ENCODE measurements at regions not wholly inside any gene's neighbourhood (a gene's known extent, or its start where the extent isn't known, plus 50 kb on each side); places are given as distances from the start of the nearest gene placed in this dataset.

DNA sequence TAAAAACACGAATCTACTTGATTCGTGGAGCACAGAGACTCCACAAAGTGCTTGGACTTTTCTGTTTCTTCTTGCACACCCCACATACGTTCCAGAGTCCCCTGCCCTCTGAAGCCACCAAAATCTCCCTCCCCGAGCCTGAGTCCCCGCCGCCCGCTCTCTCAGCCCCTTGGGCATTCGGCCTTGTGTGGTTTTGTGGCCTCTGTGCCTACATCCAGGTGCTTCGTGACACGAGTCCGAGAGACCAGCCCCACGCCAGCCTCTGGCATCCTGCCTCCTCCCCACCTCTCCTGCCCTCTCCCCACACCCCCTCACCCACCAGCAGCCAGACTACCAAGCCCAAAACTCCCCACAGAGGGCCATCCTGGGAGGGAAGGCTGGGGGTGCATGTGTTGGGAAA lies 87.8 kb upstream of the PPP1R26 start:
- Histone ChIP-seq H3K36me3 (ENCODE audit: insufficient read depth, low read length) (no peaks in the 10 kb centered on the region), H3K9me2 (ENCODE audit: insufficient read depth, low read length) (no peaks in the 10 kb centered on the region), H3K4me3 (ENCODE audit: low read length) (no peak overlapping the region), H3K27me3 (ENCODE audit: insufficient read depth, low read depth, low read length) (no peaks in the 10 kb centered on the region), H3K27ac (ENCODE audit: low read length) (no peak overlapping the region), H3K9me3 (ENCODE audit: low read length) (peaks cover 11% of the 10 kb centered on the region), H3K4me2 (ENCODE audit: low read length) (no peak overlapping the region), H3K79me2 (replicated peaks; ENCODE audit: insufficient read depth, low read length) (no peaks in the 10 kb centered on the region), H2AFZ (ENCODE audit: low read depth, low read length) (no peak overlapping the region), H4K20me1 (ENCODE audit: insufficient read depth) (no peaks in the 10 kb centered on the region), H3K9ac (ENCODE audit: low read length) (no peak overlapping the region), H3F3A (ENCODE audit: insufficient read depth, low read length, poor library complexity, severe bottlenecking) (no peaks in the 10 kb centered on the region)
- TF ChIP-seq EZH2 (IDR thresholded peaks at IDR 0.05; ENCODE audit: borderline replicate concordance, insufficient read depth, low read length, poor library complexity, severe bottlenecking) (no peak), SMC3 (conservative IDR thresholded peaks at IDR 0.05; ENCODE audit: poor library complexity) (no peak), POLR2AphosphoS5 (IDR thresholded peaks at IDR 0.05) (no peak), EP300 (conservative IDR thresholded peaks at IDR 0.05; ENCODE audit: poor library complexity, severe bottlenecking) (no peak), MXI1 (conservative IDR thresholded peaks at IDR 0.05; ENCODE audit: poor library complexity, severe bottlenecking) (no peak), RAD21 (conservative IDR thresholded peaks at IDR 0.05) (no peak), TAF1 (IDR thresholded peaks at IDR 0.05; ENCODE audit: low read depth) (no peak), CTCF (IDR thresholded peaks at IDR 0.05; ENCODE audit: poor library complexity, severe bottlenecking) (no peak)
- TF ChIP-seq, protein P1, sequence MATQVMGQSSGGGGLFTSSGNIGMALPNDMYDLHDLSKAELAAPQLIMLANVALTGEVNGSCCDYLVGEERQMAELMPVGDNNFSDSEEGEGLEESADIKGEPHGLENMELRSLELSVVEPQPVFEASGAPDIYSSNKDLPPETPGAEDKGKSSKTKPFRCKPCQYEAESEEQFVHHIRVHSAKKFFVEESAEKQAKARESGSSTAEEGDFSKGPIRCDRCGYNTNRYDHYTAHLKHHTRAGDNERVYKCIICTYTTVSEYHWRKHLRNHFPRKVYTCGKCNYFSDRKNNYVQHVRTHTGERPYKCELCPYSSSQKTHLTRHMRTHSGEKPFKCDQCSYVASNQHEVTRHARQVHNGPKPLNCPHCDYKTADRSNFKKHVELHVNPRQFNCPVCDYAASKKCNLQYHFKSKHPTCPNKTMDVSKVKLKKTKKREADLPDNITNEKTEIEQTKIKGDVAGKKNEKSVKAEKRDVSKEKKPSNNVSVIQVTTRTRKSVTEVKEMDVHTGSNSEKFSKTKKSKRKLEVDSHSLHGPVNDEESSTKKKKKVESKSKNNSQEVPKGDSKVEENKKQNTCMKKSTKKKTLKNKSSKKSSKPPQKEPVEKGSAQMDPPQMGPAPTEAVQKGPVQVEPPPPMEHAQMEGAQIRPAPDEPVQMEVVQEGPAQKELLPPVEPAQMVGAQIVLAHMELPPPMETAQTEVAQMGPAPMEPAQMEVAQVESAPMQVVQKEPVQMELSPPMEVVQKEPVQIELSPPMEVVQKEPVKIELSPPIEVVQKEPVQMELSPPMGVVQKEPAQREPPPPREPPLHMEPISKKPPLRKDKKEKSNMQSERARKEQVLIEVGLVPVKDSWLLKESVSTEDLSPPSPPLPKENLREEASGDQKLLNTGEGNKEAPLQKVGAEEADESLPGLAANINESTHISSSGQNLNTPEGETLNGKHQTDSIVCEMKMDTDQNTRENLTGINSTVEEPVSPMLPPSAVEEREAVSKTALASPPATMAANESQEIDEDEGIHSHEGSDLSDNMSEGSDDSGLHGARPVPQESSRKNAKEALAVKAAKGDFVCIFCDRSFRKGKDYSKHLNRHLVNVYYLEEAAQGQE (IDR thresholded peaks at IDR 0.05; ENCODE audit: borderline replicate concordance), result no peak

DNA sequence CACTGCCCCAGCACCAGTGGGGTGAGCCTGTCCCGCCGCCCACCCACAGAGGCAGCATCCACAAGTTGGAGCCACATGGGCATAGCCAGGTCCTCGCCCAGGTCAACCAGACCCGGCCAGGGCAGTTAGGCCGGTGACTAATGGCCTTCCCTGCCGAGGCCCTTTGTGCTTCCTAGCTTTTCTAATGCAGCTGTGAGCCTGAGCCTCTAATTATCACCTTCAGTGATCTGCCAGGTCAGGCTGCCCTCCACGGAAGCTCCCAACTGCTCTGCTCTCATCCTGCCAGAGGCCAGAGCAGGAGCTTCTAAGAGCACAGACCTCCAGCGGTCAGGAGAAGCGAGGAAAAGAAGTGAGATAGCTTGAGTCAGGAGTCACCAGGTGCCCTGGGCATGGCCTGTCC lies 87.1 kb upstream of the PPP1R26 start:
- Histone ChIP-seq H3K4me2 (ENCODE audit: low read length) (no peak overlapping the region), H3K9me3 (ENCODE audit: low read length) (peaks cover 12% of the 10 kb centered on the region), H3K79me2 (replicated peaks; ENCODE audit: insufficient read depth, low read length) (no peaks in the 10 kb centered on the region), H3K9ac (ENCODE audit: low read length) (no peak overlapping the region), H3F3A (ENCODE audit: insufficient read depth, low read length, poor library complexity, severe bottlenecking) (no peaks in the 10 kb centered on the region), H3K36me3 (ENCODE audit: insufficient read depth, low read length) (no peaks in the 10 kb centered on the region), H2AFZ (ENCODE audit: low read depth, low read length) (no peak overlapping the region), H3K9me2 (ENCODE audit: insufficient read depth, low read length) (no peaks in the 10 kb centered on the region), H3K27me3 (ENCODE audit: insufficient read depth, low read depth, low read length) (no peaks in the 10 kb centered on the region), H3K27ac (ENCODE audit: low read length) (no peak overlapping the region), H3K4me3 (ENCODE audit: low read length) (no peak overlapping the region), H4K20me1 (ENCODE audit: insufficient read depth) (no peaks in the 10 kb centered on the region)
- TF ChIP-seq POLR2AphosphoS5 (IDR thresholded peaks at IDR 0.05), result peak; percentile 66
- TF ChIP-seq SMC3 (conservative IDR thresholded peaks at IDR 0.05; ENCODE audit: poor library complexity), result no peak
- no peak for TF ChIP-seq EP300 (conservative IDR thresholded peaks at IDR 0.05; ENCODE audit: poor library complexity, severe bottlenecking)
- TF ChIP-seq, protein P1 (IDR thresholded peaks at IDR 0.05; ENCODE audit: borderline replicate concordance), result no peak
- no peak for TF ChIP-seq EZH2 (IDR thresholded peaks at IDR 0.05; ENCODE audit: borderline replicate concordance, insufficient read depth, low read length, poor library complexity, severe bottlenecking)
- TF ChIP-seq CTCF (IDR thresholded peaks at IDR 0.05; ENCODE audit: poor library complexity, severe bottlenecking), result no peak
- no peak for TF ChIP-seq MXI1 (conservative IDR thresholded peaks at IDR 0.05; ENCODE audit: poor library complexity, severe bottlenecking)
- no peak for TF ChIP-seq TAF1 (IDR thresholded peaks at IDR 0.05; ENCODE audit: low read depth)
